ENCODE measurements at regions not wholly inside any gene's neighbourhood (a gene's known extent, or its start where the extent isn't known, plus 50 kb on each side); places are given as distances from the start of the nearest gene placed in this dataset.
"Not testable (repeated sequence)": the region's sequence is repeated elsewhere in the genome, so short reads cannot be mapped to it uniquely, and the experiment has no call there.

DNA sequence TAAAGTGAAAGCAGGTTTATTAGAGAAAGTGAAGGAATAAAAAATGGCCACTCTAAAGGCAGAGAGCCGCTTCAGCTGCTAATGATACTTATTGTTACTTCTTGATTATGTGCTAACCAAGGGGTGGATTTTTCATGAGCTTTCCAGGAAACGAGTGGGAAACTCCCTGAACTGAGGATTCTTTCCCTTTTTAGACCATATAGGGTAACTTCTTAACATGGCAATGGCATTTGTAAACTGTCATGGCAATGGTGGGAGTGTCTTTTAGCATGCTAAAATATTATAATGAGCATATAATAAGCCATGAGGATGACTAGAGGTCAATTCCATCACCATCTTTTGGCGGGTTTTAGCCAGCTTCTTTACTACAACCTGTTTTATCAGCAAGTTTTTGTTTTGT is 890.0 kb downstream of the UQCRFS1 start:
- no peak overlapping the region for H3K27ac ChIP-seq (ENCODE audit: low read depth, low read length)
- 64 to 78% (median 65%) methylated on average over 3 of the region's 3 CpGs for WGBS, 3 donors

DNA sequence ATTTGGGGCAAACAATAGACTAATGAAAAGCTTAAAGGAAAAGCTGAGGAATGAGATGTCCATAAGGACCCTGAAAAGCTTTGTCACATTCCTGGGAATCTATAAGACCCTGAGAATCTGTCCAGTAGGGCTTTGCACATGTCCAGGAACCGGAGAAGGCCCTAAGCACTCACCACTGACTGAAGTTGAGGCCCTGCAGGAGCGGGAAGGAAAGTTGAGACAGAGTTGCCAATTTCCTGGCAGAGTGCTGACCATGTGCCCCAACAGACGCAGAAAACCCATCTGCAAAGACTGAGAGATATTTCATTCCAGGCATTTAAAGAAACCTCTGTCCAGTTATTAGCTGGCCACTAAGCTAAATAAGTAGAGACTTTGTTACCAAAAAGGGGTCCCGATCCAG is 890.5 kb downstream of the UQCRFS1 start:
- 66 to 86% (median 73%) methylated on average over 4 of the region's 4 CpGs for WGBS, 3 donors
- H3K27ac ChIP-seq (ENCODE audit: low read depth, low read length), result no peak overlapping the region

DNA sequence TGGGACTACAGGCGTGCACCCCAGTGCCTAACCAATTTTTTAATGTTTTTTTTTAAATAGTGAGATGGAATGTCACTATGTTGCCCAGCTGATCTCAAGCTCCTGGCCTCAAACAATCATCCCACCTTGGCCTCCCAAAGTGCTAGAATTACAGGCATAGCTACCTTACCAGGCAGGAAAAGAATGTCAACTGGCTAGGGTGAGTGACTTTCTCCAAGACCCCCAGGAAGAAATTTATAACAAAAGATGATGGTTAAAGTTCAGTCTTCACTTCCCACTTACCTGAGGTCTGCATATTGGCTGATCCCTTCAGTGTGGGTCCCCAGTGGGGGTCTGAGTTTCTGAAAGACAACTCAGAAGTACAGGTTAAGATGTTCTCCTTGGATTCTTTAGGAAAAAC is 893.0 kb downstream of the UQCRFS1 start:
- no peak overlapping the region for H3K27ac ChIP-seq (ENCODE audit: low read depth, low read length)
- 88 to 90% (median 88%) methylated on average over 1 of the region's 1 CpG for WGBS, 3 donors

DNA sequence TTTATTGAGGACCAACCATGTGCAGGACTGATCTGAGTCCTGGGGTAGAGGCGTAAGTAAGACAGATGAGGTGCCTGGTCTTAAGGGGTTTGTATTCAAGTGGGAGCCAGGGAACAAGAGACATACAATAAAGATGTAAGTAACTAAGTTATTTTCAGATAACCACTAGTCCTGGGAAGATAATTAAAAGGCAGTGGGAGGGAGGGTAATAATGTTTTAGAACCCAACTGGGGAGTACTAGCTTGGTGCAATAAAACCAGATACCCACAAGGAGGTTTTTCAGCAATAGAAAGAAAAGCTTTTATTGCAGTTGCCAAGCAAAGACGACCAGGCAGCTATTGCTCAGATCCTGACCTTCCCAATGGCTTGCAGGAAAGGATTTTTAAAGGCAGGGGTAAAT is 893.7 kb downstream of the UQCRFS1 start:
- 48 to 50% (median 50%) methylated on average over 2 of the region's 2 CpGs for WGBS, 3 donors

DNA sequence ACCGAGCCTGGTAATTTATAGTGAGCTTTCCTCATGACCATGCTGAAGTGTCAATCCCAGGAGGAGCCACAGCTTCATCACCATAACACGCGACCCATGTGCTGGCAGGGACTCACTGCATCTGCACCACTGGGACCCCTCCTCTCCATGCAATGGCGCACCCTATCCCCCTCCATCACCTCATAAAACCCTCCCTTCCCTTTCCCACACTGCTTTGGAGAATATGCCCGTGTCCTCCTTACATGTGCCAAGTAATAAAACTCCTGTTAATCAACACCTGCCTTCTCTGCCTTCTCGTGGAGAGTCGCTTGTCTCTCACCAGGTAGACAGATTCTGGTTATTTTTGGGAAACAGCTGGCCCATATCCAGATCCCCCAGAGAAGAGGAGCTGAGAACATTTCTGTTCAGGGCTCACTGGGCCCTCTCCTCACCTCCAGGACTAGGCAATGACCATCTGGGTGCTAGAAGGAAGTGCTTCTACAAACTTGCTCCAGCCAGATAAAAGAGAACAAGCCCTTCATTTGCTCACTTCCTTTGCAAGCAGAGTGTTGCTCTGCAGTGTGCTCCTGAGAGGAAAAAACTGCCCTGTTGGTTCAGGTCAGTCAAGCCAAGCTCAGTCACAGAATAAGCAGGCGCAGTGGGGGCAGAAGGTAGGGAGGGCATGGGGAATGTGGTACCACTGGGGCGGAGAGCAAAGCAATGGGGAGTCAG is 894.3 kb downstream of the UQCRFS1 start:
- 77 to 87% (median 81%) methylated on average over 9 of the region's 9 CpGs for WGBS, 3 donors
- no peak overlapping the region for H3K27ac ChIP-seq (ENCODE audit: low read depth, low read length)

More for the DNA sequence above, 893.7 kb downstream of the UQCRFS1 start:
- H3K27ac ChIP-seq (ENCODE audit: low read depth, low read length), result no peak overlapping the region

DNA sequence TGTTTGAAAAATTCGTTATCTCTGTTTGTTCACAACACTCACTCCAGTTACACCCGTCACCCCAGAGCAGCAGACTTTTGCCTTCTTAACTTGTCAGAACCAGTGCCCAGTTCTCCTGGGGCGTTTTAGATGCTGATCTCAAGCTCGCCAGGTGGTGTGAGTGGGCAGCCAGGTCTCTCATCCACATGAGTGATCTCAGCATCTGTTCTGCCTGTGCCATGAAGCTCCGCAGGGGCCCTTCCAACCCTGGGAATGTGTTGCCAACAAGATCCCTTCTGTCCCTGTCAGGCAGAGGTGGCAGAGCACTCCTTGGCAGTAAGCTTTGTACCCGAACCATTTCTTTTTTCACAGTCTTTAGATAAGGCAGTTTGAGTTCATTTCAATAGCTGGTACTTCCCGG is 896.5 kb downstream of the UQCRFS1 start:
- WGBS, 3 donors, result 64 to 80% (median 77%) methylated on average over 7 of the region's 7 CpGs
- no peak overlapping the region for H3K27ac ChIP-seq (ENCODE audit: low read depth, low read length)

DNA sequence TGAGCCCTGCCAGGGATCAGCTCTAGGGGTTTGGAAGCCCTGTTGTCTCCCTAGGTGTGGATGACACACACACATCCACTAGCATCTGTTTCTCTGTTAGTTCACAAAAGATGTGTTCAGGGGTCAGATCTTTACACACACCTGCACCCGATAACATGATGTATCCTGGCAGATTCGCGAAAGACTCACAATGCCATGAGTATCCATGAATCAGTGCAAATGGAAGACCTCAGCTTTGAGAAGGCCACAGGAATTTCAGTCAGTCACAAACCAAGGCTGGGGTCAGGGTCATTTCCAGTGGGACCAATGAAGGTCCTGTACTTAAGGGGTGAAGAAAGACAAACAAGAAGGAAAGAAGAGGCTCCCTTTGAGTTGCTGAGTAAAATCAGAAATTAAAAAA is 898.2 kb downstream of the UQCRFS1 start:
- no peak overlapping the region for H3K27ac ChIP-seq (ENCODE audit: low read depth, low read length)
- WGBS, 3 donors, result 54 to 92% (median 79%) methylated on average over 3 of the region's 3 CpGs

DNA sequence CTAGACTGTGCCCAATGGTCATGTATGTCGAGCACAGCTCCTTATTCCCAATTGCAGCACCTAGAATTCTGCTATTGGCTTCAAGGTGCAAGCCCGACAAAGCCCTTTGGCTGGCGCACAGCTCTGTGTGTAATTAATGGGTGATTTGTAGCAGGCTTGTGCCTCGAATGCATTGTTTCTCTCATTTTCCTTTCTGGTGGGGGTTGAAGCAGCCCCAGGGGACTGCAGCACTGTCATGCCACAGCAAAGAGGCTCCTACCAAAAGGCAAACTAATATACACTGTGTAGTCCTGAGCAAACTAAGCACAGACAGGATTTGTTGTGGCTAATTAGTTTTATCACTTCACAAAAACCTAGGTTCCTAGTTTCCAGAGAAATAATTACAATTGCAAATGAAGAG is 898.7 kb downstream of the UQCRFS1 start:
- WGBS, 3 donors, result 71 to 77% (median 74%) methylated on average over 4 of the region's 4 CpGs
- no peak overlapping the region for H3K27ac ChIP-seq (ENCODE audit: low read depth, low read length)

DNA sequence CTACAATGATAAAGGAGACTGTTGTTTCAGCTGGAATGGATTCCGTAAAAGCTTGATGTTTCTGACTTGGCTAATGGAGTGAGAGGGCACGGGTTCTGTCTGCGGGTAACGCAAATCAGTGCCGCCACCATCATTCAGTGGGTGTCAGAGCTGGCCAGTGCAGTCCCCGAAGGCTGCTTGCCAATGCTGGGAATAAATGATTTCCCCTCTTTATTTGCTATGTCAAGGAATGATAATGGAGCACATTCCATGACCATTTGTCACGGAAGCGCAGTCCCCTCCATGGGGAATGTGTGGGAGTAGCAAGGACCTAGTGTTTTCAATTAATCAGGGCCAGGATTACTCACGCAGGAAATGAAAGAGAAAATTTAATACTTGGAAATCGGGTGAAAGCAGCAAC is 899.3 kb downstream of the UQCRFS1 start:
- 42 to 51% (median 51%) methylated on average over 10 of the region's 10 CpGs for WGBS, 3 donors
- H3K27ac ChIP-seq (ENCODE audit: low read depth, low read length), result no peak overlapping the region

DNA sequence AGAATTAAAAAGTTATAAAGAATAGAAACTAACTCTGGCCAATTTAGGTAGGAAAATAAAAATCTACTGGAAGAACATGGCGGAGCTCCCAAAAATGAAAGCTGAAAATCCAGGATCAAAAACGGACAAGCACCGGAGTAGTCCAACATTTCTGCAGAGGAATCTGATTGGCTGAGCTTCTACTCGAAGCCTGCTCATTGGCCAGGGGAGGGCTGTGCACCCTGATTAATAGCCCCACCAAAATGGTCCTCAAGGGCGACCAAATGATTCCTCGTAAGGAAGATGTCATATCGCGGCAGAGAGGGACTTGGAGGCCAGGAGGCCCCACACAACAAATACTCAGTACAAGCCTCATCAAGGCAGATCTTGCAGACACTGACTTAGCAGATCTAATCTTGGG is 900.7 kb downstream of the UQCRFS1 start:
- 58 to 92% (median 83%) methylated on average over 8 of the region's 8 CpGs for WGBS, 3 donors

DNA sequence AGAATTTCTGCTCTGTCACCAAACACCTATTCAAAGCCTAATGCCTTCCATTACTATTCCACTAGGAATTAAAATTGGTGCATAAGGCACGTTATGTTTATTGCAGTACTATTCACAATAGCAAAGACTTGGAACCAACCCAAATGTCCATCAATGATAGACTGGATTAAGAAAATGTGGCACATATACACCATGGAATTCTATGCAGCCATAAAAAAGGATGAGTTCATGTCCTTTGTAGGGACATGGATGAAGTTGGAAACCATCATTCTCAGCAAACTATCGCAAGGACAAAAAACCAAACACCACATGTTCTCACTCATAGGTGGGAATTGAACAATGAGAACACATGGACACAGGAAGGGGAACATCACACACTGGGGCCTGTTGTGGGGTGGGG is 902.1 kb downstream of the UQCRFS1 start:
- WGBS, 3 donors, result 74 to 97% (median 95%) methylated on average over 1 of the region's 2 CpGs
- not testable (repeated sequence) for H3K27ac ChIP-seq (ENCODE audit: low read depth, low read length)

More for the DNA sequence above, 900.7 kb downstream of the UQCRFS1 start:
- no peak overlapping the region for H3K27ac ChIP-seq (ENCODE audit: low read depth, low read length)

DNA sequence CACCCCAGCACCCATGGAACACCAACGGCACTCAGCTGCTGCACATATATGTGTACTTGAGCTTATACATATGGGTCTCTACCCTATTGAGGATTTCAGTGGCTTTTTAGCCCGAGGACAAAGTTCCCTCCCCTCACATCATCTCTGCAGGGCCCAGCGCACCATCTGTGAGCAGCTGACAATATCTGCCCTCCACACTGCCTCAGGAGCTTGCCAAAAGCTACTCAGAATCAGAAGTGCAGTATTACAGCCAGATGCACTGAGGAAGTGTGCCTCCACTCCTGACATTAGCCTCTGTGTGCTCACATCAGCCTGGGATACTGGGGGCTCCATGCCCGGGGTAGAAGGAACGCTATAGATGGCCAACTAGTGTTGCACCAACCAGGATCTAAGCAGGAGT is 903.9 kb downstream of the UQCRFS1 start:
- H3K27ac ChIP-seq (ENCODE audit: low read depth, low read length), result no peak overlapping the region
- WGBS, 3 donors, result 70 to 85% (median 73%) methylated on average over 5 of the region's 5 CpGs

DNA sequence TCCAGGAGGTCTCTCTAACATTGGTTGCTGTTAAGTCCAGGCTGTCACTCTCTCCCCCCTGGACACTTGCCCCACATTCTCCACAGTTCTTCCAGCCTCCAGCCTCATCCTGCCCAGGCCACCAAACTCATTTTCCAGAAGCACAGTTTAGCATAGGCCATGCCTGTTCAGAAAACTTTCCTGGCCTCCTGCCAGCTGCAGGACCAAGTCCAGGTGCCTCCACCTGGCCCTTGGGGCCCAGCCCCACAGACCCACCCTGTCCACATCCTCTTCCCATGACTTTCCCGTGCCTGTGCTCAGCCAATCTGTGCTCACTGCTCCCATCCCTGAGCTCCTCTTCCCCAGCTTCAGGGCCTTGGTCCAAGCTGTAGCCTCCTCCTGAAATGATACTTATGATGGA is 905.0 kb downstream of the UQCRFS1 start:
- H3K27ac ChIP-seq (ENCODE audit: low read depth, low read length), result no peak overlapping the region
- 30 to 73% (median 55%) methylated on average over 1 of the region's 1 CpG for WGBS, 3 donors

DNA sequence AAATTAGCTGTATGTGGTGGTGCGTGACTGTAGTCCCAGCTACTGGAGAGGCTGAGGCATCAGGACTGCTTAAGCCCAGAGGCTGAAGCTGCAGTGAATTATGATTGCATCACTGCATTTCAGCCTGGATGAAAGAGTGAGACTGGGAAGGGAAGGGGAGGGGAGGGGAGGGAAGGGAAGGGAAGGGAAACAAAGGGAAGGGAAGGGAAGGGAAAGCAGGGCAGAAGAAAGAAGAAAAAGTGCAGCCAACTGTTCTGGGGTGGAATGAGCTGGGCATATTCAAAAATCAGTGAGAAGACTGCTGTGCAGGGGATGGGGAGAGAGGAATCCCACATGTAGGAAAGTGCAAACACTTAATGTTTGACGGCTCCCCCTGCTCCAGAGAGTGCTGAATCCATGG is 905.5 kb downstream of the UQCRFS1 start:
- H3K27ac ChIP-seq (ENCODE audit: low read depth, low read length), result no peak overlapping the region
- WGBS, 3 donors, result 72 to 78% (median 73%) methylated on average over 2 of the region's 2 CpGs

DNA sequence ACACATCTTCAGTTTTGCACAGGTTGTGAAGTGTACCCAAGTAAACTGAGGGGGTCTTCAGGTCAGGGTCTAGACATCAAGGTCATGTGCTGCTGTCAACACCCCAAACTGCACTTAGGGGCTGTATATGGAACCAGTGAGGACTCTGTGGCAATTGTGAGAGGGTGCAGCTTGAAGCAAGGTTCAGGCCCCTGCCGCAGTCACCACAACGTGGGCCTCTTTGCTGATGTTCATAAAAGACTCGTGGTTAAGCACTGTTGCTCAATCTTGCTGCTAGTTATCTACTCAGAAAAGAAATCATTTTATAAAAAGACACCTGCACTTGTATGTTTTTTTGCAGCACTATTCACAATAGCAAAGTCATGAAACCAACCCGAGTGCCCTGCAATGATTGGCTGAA is 907.4 kb downstream of the UQCRFS1 start:
- H3K27ac ChIP-seq (ENCODE audit: low read depth, low read length), result no peak overlapping the region
- 61 to 77% (median 77%) methylated on average over 4 of the region's 4 CpGs for WGBS, 3 donors

DNA sequence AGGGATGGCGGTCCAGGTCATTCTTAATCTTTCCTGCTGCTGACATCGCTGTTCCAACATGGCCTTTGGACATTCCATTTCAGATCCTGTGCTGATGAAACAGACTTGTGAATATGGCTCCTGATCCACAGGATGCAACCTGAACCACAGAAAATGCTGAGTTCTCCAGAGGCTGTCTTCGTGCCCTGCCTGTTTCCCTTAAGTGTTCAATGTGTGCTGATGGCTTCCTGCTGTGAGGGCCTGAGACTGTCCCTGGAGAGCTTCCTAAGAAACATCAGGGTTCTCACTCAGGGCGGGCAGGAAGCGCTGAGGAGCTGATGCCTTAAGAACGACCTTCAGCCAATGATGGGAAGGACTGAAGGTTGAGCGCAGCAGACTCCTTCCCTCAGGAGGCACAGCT is 909.4 kb downstream of the UQCRFS1 start:
- H3K27ac ChIP-seq (ENCODE audit: low read depth, low read length), result no peak overlapping the region
- WGBS, 3 donors, result 63 to 80% (median 72%) methylated on average over 7 of the region's 7 CpGs

DNA sequence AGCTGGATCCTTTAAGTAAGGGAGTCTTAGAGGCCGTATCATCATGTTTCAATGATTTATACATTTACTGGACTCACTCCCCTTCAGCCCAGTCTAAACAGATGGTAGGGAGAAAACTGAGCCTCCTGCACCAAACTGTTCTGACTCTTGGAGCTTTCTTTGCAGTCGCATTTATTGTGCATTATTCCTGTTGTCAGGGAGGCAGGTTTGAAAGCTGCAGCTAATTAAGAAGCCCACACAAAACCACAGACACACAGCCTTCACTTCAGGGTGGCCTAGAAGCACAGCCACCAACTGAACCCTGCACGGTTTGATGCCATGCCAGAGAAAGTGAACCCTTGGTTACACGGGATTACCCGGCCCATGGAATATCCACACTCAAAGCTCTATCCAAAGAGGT is 911.0 kb downstream of the UQCRFS1 start:
- no peak overlapping the region for H3K27ac ChIP-seq (ENCODE audit: low read depth, low read length)
- WGBS, 3 donors, result 37 to 86% (median 62%) methylated on average over 5 of the region's 5 CpGs

DNA sequence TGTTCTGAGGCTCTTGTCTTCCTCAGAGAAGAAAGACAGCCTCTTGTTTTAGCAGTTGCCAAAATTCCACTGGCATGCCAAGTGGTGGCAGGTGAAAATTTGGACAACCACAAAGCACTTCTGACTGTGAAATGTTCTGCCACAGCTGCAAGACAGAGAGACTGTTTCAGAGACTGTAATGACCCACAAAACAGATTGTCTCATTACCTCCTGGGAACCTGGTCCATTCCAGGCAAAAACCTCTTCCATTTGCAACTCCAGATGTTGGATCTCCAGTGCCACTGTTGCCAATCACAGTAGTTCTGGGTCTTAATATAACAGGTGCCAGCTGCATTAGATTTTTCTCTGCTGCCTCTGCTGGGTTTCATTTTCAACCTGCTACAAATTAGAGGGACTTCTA is 911.5 kb downstream of the UQCRFS1 start:
- no peak overlapping the region for H3K27ac ChIP-seq (ENCODE audit: low read depth, low read length)

DNA sequence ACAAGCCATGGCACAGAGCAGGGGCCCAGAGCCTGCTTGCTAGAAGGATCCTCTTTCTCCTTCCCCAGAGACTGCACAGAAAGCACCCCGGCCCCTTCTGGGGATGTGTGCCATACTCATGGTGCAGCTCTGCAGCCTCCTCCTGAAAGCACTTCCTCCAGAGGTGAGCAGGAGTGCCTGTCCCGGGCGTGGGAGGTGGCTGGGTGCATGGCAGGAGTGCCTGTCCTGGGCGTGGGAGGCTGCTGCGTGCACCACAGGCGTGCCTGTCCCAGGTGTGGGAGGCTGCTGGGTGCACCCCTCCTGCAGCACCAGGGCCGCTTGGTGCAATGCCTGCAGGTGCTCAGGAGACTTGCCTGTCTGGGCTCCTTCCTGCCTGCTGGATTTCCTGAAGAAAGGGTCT is 913.3 kb downstream of the UQCRFS1 start:
- WGBS, 3 donors, result 70 to 73% (median 72%) methylated on average over 7 of the region's 7 CpGs
- H3K27ac ChIP-seq (ENCODE audit: low read depth, low read length), result no peak overlapping the region

DNA sequence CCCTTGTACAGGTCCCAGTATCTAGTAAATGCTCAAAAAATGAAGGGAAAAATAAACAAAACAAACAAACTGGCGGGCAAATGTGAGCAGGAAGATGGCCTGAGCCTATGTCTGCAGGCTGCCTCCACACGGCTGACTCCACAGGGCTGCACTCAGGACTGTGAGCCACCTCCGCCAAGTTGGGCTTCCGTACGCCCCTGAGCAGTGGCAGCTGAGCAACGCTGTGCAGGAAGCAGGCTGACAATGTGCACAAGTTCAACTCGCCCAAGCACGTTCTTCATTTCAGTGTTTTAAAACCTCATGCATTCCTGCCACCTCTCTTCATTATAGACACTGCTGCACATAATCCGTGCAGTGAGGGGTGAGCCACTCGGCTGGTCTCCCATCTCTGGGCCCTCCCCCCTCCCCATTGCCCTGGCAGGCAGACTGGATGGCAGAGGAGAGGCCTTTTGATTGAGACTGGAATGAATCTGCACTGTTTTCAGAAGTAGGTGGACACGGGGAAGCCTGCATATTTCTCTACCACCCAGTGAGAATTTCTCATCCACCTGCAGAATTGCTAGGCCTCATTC is 915.3 kb downstream of the UQCRFS1 start:
- H3K27ac ChIP-seq (ENCODE audit: low read depth, low read length), result no peak overlapping the region
- 40 to 78% (median 57%) methylated on average over 11 of the region's 11 CpGs for WGBS, 3 donors
